Ovary (tissue), 7 donors: ENCODE measurements at regions not wholly inside any gene's neighbourhood (a gene's known extent, or its start where the extent isn't known, plus 50 kb on each side); places are given as distances from the start of the nearest gene placed in this dataset.

Experiments used
- DNase-seq, 5 donors: peaks; one replicate each; pipeline ENCODE4 v3.0.0-alpha.2; 2019 to 2020
- H3K27ac ChIP-seq, 2 donors: fragments of 200-600 bp; one replicate each; pipeline versions ENCODE4 v1.5.1 to v1.8.0; 2019 to 2022
- H3K27me3 ChIP-seq: fragments of 200-600 bp; one replicate; pipeline ENCODE4 v1.8.0; 2022
- H3K36me3 ChIP-seq: fragments of 200-600 bp; sonication (generic); one replicate; pipeline ENCODE4 v1.5.1; 2019
- H3K4me1 ChIP-seq: one replicate; pipeline ENCODE4 v1.8.1; 2013; ENCODE audit warnings: mild to moderate bottlenecking, moderate library complexity; ENCODE audit not compliant: insufficient read depth
- H3K4me3 ChIP-seq: fragments of 200-600 bp; sonication (generic); one replicate; pipeline ENCODE4 v1.5.1; 2017
- H3K9me3 ChIP-seq, 2 donors: fragments of 200-600 bp in 1 of 2; sonication (generic) in 1 of 2; one replicate each; pipeline versions ENCODE4 v1.5.1 to v1.8.1; 2013 to 2019; ENCODE audit warnings: mild to moderate bottlenecking in 1 of 2, moderate library complexity in 1 of 2
- CTCF ChIP-seq, 3 donors: fragments of 450-650 bp in 2 of 3; fragments of 200-600 bp in 1 of 3; IDR thresholded peaks; one replicate each; pipeline versions ENCODE4 v1.5.1 to v1.8.0; 2016 to 2022; ENCODE audit warnings: antibody characterized with exemption in 3 of 3, mild to moderate bottlenecking in 1 of 3
- EP300 ChIP-seq: sonication (generic); formaldehyde crosslinking; IDR thresholded peaks from one replicate; pipeline ENCODE4 v1.6.1; 2017; ENCODE audit warnings: antibody characterized with exemption
- POLR2A ChIP-seq: fragments of 450-650 bp; IDR thresholded peaks from one replicate; pipeline ENCODE4 v1.6.1; 2017; ENCODE audit warnings: antibody characterized with exemption, mild to moderate bottlenecking, moderate library complexity
- WGBS, 3 donors: extraction: QIAGEN DNeasy Blood & Tissue Kit in 1 of 3; methylation state at CpG; one replicate each; pipeline versions ENCODE4 v1.1.5 to v1.1.7; 2013 to 2017; 5-methylcytosine and 5-hydroxymethylcytosine counted together
- intact Hi-C, 4 donors: fragments of 100-400 bp; cut with DNase I; formaldehyde crosslinking; loops; one replicate each; pipeline versions ENCODE4 v1.11.0 to v1.15.1; 2022 to 2023
- donor health status: DM: no; HTN: no; CAD: no; lungs with moderate emphysema.
- donor health status: DM: no; HTN: no; CAD: no.
- donor health status: Bipolar disorder and iron deficiency.
- donor health status: DM: no; HTN: no; CAD: no.
- donor health status: DM: yes; HTN: yes; CAD: no.

GRCh38 chr9:104264431-104264830 lies 170.3 kb downstream of the SMC2 start:
- Histone ChIP-seq H3K4me1 (no peaks in the 10 kb centered on the region), H3K27ac (no peak overlapping the region), H3K27me3 (no peaks in the 10 kb centered on the region), H3K36me3 (no peaks in the 10 kb centered on the region), H3K4me3 (no peak overlapping the region), H3K9me3 (no peaks in the 10 kb centered on the region)
- no peak for TF ChIP-seq EP300
- TF ChIP-seq CTCF (IDR thresholded peaks at IDR 0.05): no peak
- no peak for TF ChIP-seq POLR2A
- no peak for DNase-seq
- intact Hi-C loops: no loop called here
- 1 to 15% (median 2%) methylated on average over 1 of the region's 1 CpG for WGBS, 3 donors

GRCh38 chr9:104269374-104269773 lies 175.3 kb downstream of the SMC2 start:
- no peak overlapping the region for H3K27ac ChIP-seq
- H3K4me1 ChIP-seq: no peaks in the 10 kb centered on the region
- H3K9me3 ChIP-seq: no peaks in the 10 kb centered on the region
- intact Hi-C loops: no loop called here
- DNase-seq: no peak
- no peaks in the 10 kb centered on the region for H3K27me3 ChIP-seq
- TF ChIP-seq POLR2A (no peak), EP300 (no peak), CTCF (IDR thresholded peaks at IDR 0.05) (no peak)
- H3K4me3 ChIP-seq: no peak overlapping the region
- no peaks in the 10 kb centered on the region for H3K36me3 ChIP-seq

DNA sequence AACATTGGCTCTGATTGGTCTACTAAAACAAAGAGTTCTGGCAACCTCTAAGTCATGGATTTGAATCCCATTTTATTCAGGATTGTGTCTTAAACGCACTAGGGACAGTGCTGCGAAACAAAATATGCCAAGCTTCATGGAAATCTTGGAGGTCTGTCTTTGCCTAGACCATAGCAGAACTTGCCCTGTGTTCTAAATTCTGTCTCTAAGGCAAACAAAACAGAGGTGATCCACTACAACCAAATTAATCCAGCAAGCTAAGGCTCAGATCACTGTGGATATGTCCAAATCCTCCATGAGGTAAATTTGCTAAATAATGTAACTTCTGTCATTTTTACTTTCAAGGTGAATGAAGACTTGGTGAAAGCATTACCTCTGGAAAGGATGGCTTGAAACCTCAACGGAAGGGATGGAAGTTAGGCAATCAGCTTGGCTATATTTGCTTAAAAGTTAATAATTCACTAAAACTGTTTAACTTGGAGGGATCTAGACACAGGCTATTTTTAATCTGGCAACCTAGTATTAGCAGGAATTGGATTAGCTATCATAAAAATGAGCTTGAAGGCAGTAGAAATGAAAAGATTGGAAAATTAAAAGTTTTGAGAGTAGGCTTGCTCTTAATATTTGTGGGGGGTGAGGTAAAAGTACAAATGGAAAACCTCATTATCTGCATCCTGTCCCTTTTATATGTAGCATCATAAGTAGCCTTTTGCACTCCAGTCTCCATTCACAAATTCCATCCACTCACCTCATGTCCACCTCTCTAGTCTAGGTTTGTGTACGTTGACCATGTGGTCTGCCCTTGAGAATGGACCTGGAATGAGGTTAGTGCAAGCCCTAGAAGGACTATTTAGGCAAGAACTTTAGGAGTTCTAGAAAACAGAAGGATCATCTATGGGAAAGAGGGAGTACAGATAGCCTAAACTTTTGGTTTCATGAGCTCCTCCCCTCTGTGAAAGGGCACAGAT lies 176.2 kb downstream of the SMC2 start:
- intact Hi-C loops: no loop called here
- Histone ChIP-seq H3K4me1 (no peaks in the 10 kb centered on the region), H3K4me3 (no peak overlapping the region)

GRCh38 chr9:104276709-104277245 lies 182.7 kb downstream of the SMC2 start:
- WGBS, 3 donors: 78 to 86% (median 80%) methylated on average over 3 of the region's 3 CpGs
- no peak overlapping the region for H3K4me3 ChIP-seq
- no peak for DNase-seq
- no peaks in the 10 kb centered on the region for H3K27me3 ChIP-seq
- no peak overlapping the region for H3K27ac ChIP-seq
- intact Hi-C loops: no loop called here
- TF ChIP-seq CTCF (IDR thresholded peaks at IDR 0.05): no peak
- TF ChIP-seq EP300: no peak
- no peak for TF ChIP-seq POLR2A
- H3K4me1 ChIP-seq: no peaks in the 10 kb centered on the region
- no peaks in the 10 kb centered on the region for H3K9me3 ChIP-seq
- H3K36me3 ChIP-seq: no peaks in the 10 kb centered on the region

More for the DNA sequence above, 176.2 kb downstream of the SMC2 start:
- Histone ChIP-seq H3K27ac (no peak overlapping the region), H3K9me3 (no peaks in the 10 kb centered on the region), H3K27me3 (no peaks in the 10 kb centered on the region), H3K36me3 (no peaks in the 10 kb centered on the region)
- no peak for DNase-seq
- 78 to 81% (median 79%) methylated on average over 4 of the region's 4 CpGs for WGBS, 3 donors
- TF ChIP-seq POLR2A: no peak
- no peak for TF ChIP-seq CTCF (IDR thresholded peaks at IDR 0.05)
- TF ChIP-seq EP300: no peak
